CD14-positive monocyte (primary cell): ENCODE measurements at regions not wholly inside any gene's neighbourhood (a gene's known extent, or its start where the extent isn't known, plus 50 kb on each side); places are given as distances from the start of the nearest gene placed in this dataset.

Source experiments
- DNase-seq, 3 donors: peaks; one replicate each; pipeline ENCODE4 v3.0.0-alpha.2; 2011 to 2022
- H2AFZ ChIP-seq: 2 replicates; pipeline ENCODE4 v1.6.0; 2012; ENCODE audit warnings: mild to moderate bottlenecking, low read depth, low read length, inconsistent platforms; ENCODE audit not compliant: insufficient read depth, poor library complexity, severe bottlenecking
- H3K27ac ChIP-seq, 2 donors: 1 replicate in 1 of 2; 2 replicates in 1 of 2; pipeline ENCODE4 v1.5.1; 2012 to 2013; ENCODE audit warnings: low read length in 2 of 2, control low read depth in 1 of 2, inconsistent platforms in 1 of 2, low read depth in 1 of 2, mild to moderate bottlenecking in 1 of 2
- H3K27me3 ChIP-seq, 2 donors: one replicate each; pipeline versions ENCODE4 v1.6.0 to v1.6.1; 2011 to 2013; ENCODE audit warnings: low read length in 2 of 2; ENCODE audit not compliant: control insufficient read depth in 2 of 2, insufficient read depth in 2 of 2
- H3K36me3 ChIP-seq, 2 donors: replicated peaks in 1 of 2; 1 replicate in 1 of 2; 2 replicates in 1 of 2; pipeline versions ENCODE4 v1.5.1 to v1.6.1; 2012 to 2013; ENCODE audit warnings: low read length in 2 of 2, control low read depth in 1 of 2, inconsistent platforms in 1 of 2, mild to moderate bottlenecking in 1 of 2; ENCODE audit not compliant: insufficient read depth in 2 of 2, control insufficient read depth in 1 of 2
- H3K4me1 ChIP-seq, 2 donors: 1 replicate in 1 of 2; 2 replicates in 1 of 2; pipeline versions ENCODE4 v1.5.1 to v1.6.1; 2012 to 2013; ENCODE audit warnings: low read length in 2 of 2, control low read depth in 1 of 2, inconsistent platforms in 1 of 2, mild to moderate bottlenecking in 1 of 2, moderate library complexity in 1 of 2; ENCODE audit not compliant: insufficient read depth in 2 of 2, control insufficient read depth in 1 of 2
- H3K4me2 ChIP-seq: replicated peaks from 2 replicates; pipeline ENCODE3; 2012; ENCODE audit warnings: low read length, moderate library complexity, mild to moderate bottlenecking; ENCODE audit not compliant: poor library complexity, severe bottlenecking; ENCODE audit errors: extremely low read depth
- H3K4me3 ChIP-seq, 3 experiments: fragments of 200-600 bp in 1 of 3; sonication (generic) in 1 of 3; replicated peaks in 1 of 3; 1 replicate in 2 of 3; 2 replicates in 1 of 3; pipeline ENCODE4 v1.5.1; 2011 to 2013; ENCODE audit warnings: low read length in 3 of 3, mild to moderate bottlenecking in 3 of 3, control low read depth in 2 of 3, low read depth in 2 of 3, inconsistent platforms in 1 of 3, moderate library complexity in 1 of 3
- H3K79me2 ChIP-seq: 2 replicates; pipeline ENCODE4 v1.6.0; 2012; ENCODE audit warnings: mild to moderate bottlenecking, control low read depth, inconsistent platforms, low read length, moderate library complexity; ENCODE audit not compliant: insufficient read depth
- H3K9ac ChIP-seq: 2 replicates; pipeline ENCODE4 v1.6.0; 2017; ENCODE audit warnings: low read length, mild to moderate bottlenecking; ENCODE audit not compliant: insufficient read depth, poor library complexity, severe bottlenecking
- H3K9me3 ChIP-seq, 2 donors: replicated peaks in 1 of 2; 1 replicate in 1 of 2; 2 replicates in 1 of 2; pipeline versions ENCODE4 v1.5.1 to v1.6.1; 2012 to 2013; ENCODE audit warnings: low read length in 2 of 2, control low read depth in 1 of 2; ENCODE audit not compliant: control insufficient read depth in 1 of 2, insufficient read depth in 1 of 2
- H4K20me1 ChIP-seq: 2 replicates; pipeline ENCODE4 v1.6.0; 2012; ENCODE audit warnings: mild to moderate bottlenecking, low read length, control low read depth, moderate library complexity; ENCODE audit not compliant: insufficient read depth
- H3K27ac Mint-ChIP-seq, 7 donors: one replicate each; pipeline ENCODE4 v1.8.0; 2020; ENCODE audit warnings: mild to moderate bottlenecking in 7 of 7, mixed read lengths in 7 of 7, moderate library complexity in 6 of 7, inconsistent platforms in 2 of 7
- H3K27me3 Mint-ChIP-seq, 3 donors: one replicate each; pipeline ENCODE4 v1.8.0; 2021 to 2022; ENCODE audit warnings: low read depth in 3 of 3, mild to moderate bottlenecking in 3 of 3, mixed read lengths in 3 of 3, moderate library complexity in 3 of 3, inconsistent platforms in 1 of 3
- H3K36me3 Mint-ChIP-seq, 2 donors: one replicate each; pipeline ENCODE4 v1.8.0; 2020; ENCODE audit warnings: mixed read lengths in 2 of 2, inconsistent platforms in 1 of 2, mild to moderate bottlenecking in 1 of 2
- H3K4me1 Mint-ChIP-seq: one replicate; pipeline ENCODE4 v1.8.0; 2020; ENCODE audit warnings: mild to moderate bottlenecking, mixed read lengths
- H3K4me3 Mint-ChIP-seq, 2 donors: one replicate each; pipeline ENCODE4 v1.8.0; 2020; ENCODE audit warnings: mild to moderate bottlenecking in 2 of 2, mixed read lengths in 2 of 2, moderate library complexity in 1 of 2
- H3K9me3 Mint-ChIP-seq, 7 donors: one replicate each; pipeline ENCODE4 v1.8.0; 2020 to 2022; ENCODE audit warnings: mixed read lengths in 7 of 7, mild to moderate bottlenecking in 6 of 7, moderate library complexity in 6 of 7, inconsistent platforms in 2 of 7
- CTCF ChIP-seq: fragments of 200-600 bp; IDR thresholded peaks from one replicate; pipeline ENCODE4 v1.8.0; 2022; ENCODE audit warnings: antibody characterized with exemption, mild to moderate bottlenecking
- WGBS: methylation state at CpG from one replicate; pipeline ENCODE4 v1.1.5; 2013; ENCODE audit warnings: missing lambda C conversion rate; ENCODE audit not compliant: insufficient coverage; 5-methylcytosine and 5-hydroxymethylcytosine counted together
- intact Hi-C, 2 donors: fragments of 100-400 bp; cut with micrococcal nuclease; formaldehyde crosslinking; loops; one replicate each; pipeline versions ENCODE4 v1.15.0 to v1.15.1; 2023

- Histone ChIP-seq H3K9ac (no peak overlapping the region), H3K27me3 (no peaks in the 10 kb centered on the region), H4K20me1 (no peaks in the 10 kb centered on the region), H2AFZ (no peak overlapping the region), H3K9me3 (no peaks in the 10 kb centered on the region), H3K79me2 (no peaks in the 10 kb centered on the region), H3K27ac (no peak overlapping the region), H3K4me1 (no peaks in the 10 kb centered on the region), H3K36me3 (no peaks in the 10 kb centered on the region), H3K4me2 (no peak overlapping the region), H3K4me3 (no peak overlapping the region)
- no peaks in the 10 kb centered on the region for H3K36me3 Mint-ChIP-seq
- no peaks in the 10 kb centered on the region for H3K27me3 Mint-ChIP-seq
- intact Hi-C loops, result no loop called here
- no peak for TF ChIP-seq CTCF
- H3K4me1 Mint-ChIP-seq, result no peaks in the 10 kb centered on the region
- no peak for DNase-seq
- no peak overlapping the region for H3K4me3 Mint-ChIP-seq
- H3K27ac Mint-ChIP-seq, result no peak overlapping the region
- no CpG with 5 or more reads among the region's 2 CpGs for WGBS
- H3K9me3 Mint-ChIP-seq, result peaks cover 0 to 6% (median 2%) of the 10 kb centered on the region in 7 donors
Observed at GRCh38 chr4:162978398-162978797, 188.3 kb downstream of the NAF1 start.

- no peak overlapping the region for H2AFZ ChIP-seq
- no peaks in the 10 kb centered on the region for H3K36me3 Mint-ChIP-seq
- H3K4me1 Mint-ChIP-seq, result no peaks in the 10 kb centered on the region
- no peaks in the 10 kb centered on the region for H3K79me2 ChIP-seq
- H3K27ac ChIP-seq, result no peak overlapping the region
- H3K27me3 Mint-ChIP-seq, result no peaks in the 10 kb centered on the region
- no peak for TF ChIP-seq CTCF
- H4K20me1 ChIP-seq, result no peaks in the 10 kb centered on the region
- no peak overlapping the region for H3K27ac Mint-ChIP-seq
- H3K27me3 ChIP-seq, result no peaks in the 10 kb centered on the region
- no peak overlapping the region for H3K4me2 ChIP-seq
- no peaks in the 10 kb centered on the region for H3K9me3 ChIP-seq
- H3K4me3 ChIP-seq, result no peak overlapping the region
- no peaks in the 10 kb centered on the region for H3K4me1 ChIP-seq
- peaks cover 0 to 6% (median 2%) of the 10 kb centered on the region in 7 donors for H3K9me3 Mint-ChIP-seq
- no CpG with 5 or more reads among the region's 2 CpGs for WGBS
- H3K36me3 ChIP-seq, result no peaks in the 10 kb centered on the region
- intact Hi-C loops, result no loop called here
- no peak overlapping the region for H3K9ac ChIP-seq
- no peak overlapping the region for H3K4me3 Mint-ChIP-seq
- DNase-seq, result no peak
Observed at GRCh38 chr4:162977788-162978187, 188.9 kb downstream of the NAF1 start.
